ENCODE measurements at regions not wholly inside any gene's neighbourhood (a gene's known extent, or its start where the extent isn't known, plus 50 kb on each side); places are given as distances from the start of the nearest gene placed in this dataset.
"Not testable (repeated sequence)": the region's sequence is repeated elsewhere in the genome, so short reads cannot be mapped to it uniquely, and the experiment has no call there.

- TF ChIP-seq CTCF (optimal IDR thresholded peaks at IDR 0.05 in 1 of 3, IDR thresholded peaks at IDR 0.05 in 1 of 3, conservative IDR thresholded peaks at IDR 0.05 in 1 of 3; ENCODE audit: extremely low read depth in 1 of 3, insufficient read depth in 2 of 3, low read length in 3 of 3); EZH2 (IDR thresholded peaks at IDR 0.05; ENCODE audit: low read length): not testable (repeated sequence)
These were observed 102.8 kb upstream of the KCNMA1 start for GRCh38 chr10:77740396-77740795.
